ENCODE measurements at regions not wholly inside any gene's neighbourhood (a gene's known extent, or its start where the extent isn't known, plus 50 kb on each side); places are given as distances from the start of the nearest gene placed in this dataset.

DNA sequence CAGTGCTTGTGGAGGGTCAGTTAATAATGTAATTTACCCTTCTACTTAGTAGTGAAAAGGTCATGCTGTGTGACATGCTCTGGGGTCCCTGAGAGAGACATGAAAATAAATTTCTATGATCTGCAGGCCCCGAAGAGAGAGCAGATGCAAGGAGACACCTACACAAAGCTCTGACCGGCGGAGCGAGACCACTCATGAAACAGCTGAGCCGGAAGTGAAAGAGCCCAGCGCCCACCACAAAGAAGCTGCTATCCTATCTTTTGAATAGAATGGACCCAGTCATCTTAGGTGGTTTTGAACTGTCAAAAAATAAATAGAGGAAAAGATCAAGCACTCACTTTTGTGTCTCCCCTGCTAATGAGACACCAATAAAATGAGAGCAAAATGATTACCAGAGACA, 190.0 kb downstream of the MED10 start:
- DNase-seq (ENCODE audit: low read depth): no peak
- no peak overlapping the region for H3K4me3 ChIP-seq (ENCODE audit: low read depth, low read length)
- TF ChIP-seq, protein P1, sequence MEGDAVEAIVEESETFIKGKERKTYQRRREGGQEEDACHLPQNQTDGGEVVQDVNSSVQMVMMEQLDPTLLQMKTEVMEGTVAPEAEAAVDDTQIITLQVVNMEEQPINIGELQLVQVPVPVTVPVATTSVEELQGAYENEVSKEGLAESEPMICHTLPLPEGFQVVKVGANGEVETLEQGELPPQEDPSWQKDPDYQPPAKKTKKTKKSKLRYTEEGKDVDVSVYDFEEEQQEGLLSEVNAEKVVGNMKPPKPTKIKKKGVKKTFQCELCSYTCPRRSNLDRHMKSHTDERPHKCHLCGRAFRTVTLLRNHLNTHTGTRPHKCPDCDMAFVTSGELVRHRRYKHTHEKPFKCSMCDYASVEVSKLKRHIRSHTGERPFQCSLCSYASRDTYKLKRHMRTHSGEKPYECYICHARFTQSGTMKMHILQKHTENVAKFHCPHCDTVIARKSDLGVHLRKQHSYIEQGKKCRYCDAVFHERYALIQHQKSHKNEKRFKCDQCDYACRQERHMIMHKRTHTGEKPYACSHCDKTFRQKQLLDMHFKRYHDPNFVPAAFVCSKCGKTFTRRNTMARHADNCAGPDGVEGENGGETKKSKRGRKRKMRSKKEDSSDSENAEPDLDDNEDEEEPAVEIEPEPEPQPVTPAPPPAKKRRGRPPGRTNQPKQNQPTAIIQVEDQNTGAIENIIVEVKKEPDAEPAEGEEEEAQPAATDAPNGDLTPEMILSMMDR (IDR thresholded peaks at IDR 0.05; ENCODE audit: insufficient read depth, low read length): no peak

DNA sequence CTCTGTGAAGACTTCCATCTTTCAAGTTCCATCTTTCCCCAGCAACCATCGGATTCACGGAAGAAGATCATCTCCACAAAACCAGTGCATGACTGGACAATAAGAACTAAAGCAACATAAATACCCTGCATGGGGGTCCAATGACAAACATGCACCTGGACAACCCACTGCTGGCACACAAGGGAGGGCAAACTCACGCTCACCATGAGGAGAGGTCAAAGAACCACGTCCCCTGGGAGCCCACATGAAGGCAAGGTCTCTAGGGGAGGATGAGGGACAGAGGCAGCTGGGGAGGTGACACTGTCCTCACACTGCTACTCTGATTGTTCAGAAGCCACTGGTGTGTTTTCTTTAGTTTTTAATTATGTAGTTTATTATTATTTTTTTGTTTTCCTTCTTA, 190.8 kb downstream of the MED10 start:
- H3K4me3 ChIP-seq (ENCODE audit: low read depth, low read length): no peak overlapping the region
- DNase-seq (ENCODE audit: low read depth): no peak
- TF ChIP-seq, protein P1 (IDR thresholded peaks at IDR 0.05; ENCODE audit: insufficient read depth, low read length): no peak

DNA sequence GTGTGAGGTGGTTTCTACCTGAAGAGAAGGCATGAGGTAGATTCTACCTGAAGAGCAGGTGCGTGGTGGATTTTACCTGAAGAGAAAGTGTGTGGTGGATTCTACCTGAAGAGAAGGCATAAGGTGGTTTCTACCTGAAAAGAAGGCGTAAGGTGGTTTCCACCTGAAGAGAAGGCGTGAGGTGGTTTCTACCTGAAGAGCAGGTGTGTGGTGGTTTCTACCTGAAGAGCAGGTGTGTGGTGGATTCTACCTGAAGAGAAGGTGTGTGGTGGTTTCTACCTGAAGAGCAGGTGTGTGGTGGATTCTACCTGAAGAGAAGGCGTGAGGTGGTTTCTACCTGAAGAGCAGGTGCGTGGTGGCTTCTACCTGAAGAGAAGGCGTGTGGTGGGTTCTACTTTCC, 192.8 kb downstream of the MED10 start:
- TF ChIP-seq, protein P1 (IDR thresholded peaks at IDR 0.05; ENCODE audit: insufficient read depth, low read length): no peak
- H3K4me3 ChIP-seq (ENCODE audit: low read depth, low read length): no peak overlapping the region
- no peak for DNase-seq (ENCODE audit: low read depth)

DNA sequence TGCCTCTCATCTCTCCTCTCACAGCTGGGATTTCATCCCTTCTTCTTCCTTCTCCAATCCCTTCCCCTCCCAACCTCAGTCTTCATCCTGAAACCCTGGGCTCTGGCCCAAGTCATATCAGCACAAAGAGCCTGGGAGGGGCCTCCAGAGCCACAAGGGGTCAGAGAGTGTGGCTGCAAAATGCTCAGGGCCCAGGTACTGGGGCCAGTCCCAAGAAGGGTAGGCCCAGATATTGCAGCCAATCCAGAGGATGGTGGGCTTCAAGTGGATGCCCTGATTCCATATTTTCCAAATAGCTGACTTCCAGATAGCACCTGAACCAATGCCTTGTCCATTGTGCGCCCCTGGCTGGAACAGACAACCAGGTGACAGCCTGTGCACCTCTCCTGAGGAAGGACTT, 193.9 kb downstream of the MED10 start:
- no peak overlapping the region for H3K4me3 ChIP-seq (ENCODE audit: low read depth, low read length)
- TF ChIP-seq, protein P1 (IDR thresholded peaks at IDR 0.05; ENCODE audit: insufficient read depth, low read length): no peak
- no peak for DNase-seq (ENCODE audit: low read depth)

GRCh38 chr5:6183391-6184390, 194.7 kb downstream of the MED10 start:
- H3K4me3 ChIP-seq (ENCODE audit: low read depth, low read length): no peak overlapping the region
- no peak for DNase-seq (ENCODE audit: low read depth)
- TF ChIP-seq, protein P1 (IDR thresholded peaks at IDR 0.05; ENCODE audit: insufficient read depth, low read length): no peak

DNA sequence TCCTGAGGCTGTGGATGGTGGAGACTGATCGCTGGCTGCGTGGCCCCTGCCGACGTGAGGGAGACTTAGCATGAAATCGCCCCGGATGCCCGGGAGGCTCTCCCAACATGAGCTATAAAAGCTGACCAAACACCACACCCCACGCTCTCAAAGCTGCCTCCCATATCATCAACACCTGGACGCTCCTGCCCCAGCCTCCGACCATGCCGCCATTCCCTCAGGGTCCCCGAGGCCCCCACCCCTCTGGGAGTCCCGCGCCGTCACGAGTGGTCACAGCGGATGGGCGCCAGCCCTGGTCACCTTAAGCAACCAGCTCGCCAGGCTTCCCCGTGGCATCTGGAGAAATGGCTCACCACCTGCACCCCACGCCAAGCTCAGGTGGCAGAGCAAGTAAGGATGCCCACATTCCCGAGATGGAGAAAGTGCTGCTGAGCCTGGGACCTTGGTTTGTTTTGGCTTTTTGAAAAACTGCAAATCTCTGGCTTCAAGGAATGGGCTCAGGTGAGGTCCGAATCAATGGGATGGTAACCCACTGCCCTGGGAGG, 196.0 kb downstream of the MED10 start:
- no peak overlapping the region for H3K4me3 ChIP-seq (ENCODE audit: low read depth, low read length)
- DNase-seq (ENCODE audit: low read depth): no peak
- TF ChIP-seq, protein P1 (IDR thresholded peaks at IDR 0.05; ENCODE audit: insufficient read depth, low read length): no peak
